ENCODE measurements at regions not wholly inside any gene's neighbourhood (a gene's known extent, or its start where the extent isn't known, plus 50 kb on each side); places are given as distances from the start of the nearest gene placed in this dataset.

DNA sequence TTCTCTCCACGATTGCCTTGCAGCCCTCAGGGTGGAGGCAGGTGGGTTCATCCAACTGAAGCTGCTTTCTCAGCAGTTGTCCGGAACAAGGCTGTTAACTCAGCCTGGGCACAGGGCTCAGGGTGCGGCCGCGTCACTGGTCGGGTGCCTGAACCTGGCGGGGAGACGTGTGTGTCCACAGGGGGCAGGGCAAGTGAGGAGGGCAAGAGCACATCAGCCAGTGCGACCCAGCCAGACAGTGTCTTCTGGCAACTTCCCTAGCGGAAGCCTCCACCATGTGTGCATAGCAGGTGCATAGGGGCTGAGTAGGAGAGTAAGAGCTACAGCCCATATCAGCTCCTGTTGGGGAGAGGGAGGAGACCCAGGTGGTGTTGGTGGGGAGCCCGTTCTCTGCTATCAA, 150.4 kb upstream of the THRB start:
- ChIA-PET POLR2A (no interaction called here), CTCF (no interaction called here)
- Histone ChIP-seq H3K9me3 (ENCODE audit: control insufficient read depth, insufficient read depth, low read depth, low read length) (no peaks in the 10 kb centered on the region), H3K36me3 (ENCODE audit: control insufficient read depth in 2 of 2, insufficient read depth in 1 of 2, low read length in 2 of 2) (no peaks in the 10 kb centered on the region), H3K4me3 (ENCODE audit: low read depth, low read length) (no peak overlapping the region), H3K27ac (ENCODE audit: extremely low read depth, low read depth, low read length) (no peak overlapping the region), H3K4me1 (ENCODE audit: control insufficient read depth, insufficient read depth, low read length) (no peaks in the 10 kb centered on the region)
- TF ChIP-seq, protein P1, sequence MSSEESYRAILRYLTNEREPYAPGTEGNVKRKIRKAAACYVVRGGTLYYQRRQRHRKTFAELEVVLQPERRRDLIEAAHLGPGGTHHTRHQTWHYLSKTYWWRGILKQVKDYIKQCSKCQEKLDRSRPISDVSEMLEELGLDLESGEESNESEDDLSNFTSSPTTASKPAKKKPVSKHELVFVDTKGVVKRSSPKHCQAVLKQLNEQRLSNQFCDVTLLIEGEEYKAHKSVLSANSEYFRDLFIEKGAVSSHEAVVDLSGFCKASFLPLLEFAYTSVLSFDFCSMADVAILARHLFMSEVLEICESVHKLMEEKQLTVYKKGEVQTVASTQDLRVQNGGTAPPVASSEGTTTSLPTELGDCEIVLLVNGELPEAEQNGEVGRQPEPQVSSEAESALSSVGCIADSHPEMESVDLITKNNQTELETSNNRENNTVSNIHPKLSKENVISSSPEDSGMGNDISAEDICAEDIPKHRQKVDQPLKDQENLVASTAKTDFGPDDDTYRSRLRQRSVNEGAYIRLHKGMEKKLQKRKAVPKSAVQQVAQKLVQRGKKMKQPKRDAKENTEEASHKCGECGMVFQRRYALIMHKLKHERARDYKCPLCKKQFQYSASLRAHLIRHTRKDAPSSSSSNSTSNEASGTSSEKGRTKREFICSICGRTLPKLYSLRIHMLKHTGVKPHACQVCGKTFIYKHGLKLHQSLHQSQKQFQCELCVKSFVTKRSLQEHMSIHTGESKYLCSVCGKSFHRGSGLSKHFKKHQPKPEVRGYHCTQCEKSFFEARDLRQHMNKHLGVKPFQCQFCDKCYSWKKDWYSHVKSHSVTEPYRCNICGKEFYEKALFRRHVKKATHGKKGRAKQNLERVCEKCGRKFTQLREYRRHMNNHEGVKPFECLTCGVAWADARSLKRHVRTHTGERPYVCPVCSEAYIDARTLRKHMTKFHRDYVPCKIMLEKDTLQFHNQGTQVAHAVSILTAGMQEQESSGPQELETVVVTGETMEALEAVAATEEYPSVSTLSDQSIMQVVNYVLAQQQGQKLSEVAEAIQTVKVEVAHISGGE (tag by site-specific recombination; conservative IDR thresholded peaks at IDR 0.05; ENCODE audit: low read depth) = no peak
- TF ChIP-seq ZBTB17 (tag by site-specific recombination; IDR thresholded peaks at IDR 0.05) (no peak), ZNF529 (tag by site-specific recombination; IDR thresholded peaks at IDR 0.05; ENCODE audit: insufficient replicate concordance) (no peak), ZNF266 (tag by site-specific recombination; IDR thresholded peaks at IDR 0.05; ENCODE audit: low read depth) (no peak), ZNF791 (tag by site-specific recombination; IDR thresholded peaks at IDR 0.05) (no peak), ZNF548 (tag by site-specific recombination; IDR thresholded peaks at IDR 0.05) (no peak), ZNF639 (tag by site-specific recombination; IDR thresholded peaks at IDR 0.05) (no peak), ZNF426 (tag by site-specific recombination; IDR thresholded peaks at IDR 0.05) (no peak), ZNF514 (tag by site-specific recombination; IDR thresholded peaks at IDR 0.05) (no peak), ZNF221 (tag by site-specific recombination; IDR thresholded peaks at IDR 0.05; ENCODE audit: borderline replicate concordance) (no peak), ZNF610 (tag by site-specific recombination; IDR thresholded peaks at IDR 0.05; ENCODE audit: borderline replicate concordance) (no peak)
- TF ChIP-seq, protein P2, sequence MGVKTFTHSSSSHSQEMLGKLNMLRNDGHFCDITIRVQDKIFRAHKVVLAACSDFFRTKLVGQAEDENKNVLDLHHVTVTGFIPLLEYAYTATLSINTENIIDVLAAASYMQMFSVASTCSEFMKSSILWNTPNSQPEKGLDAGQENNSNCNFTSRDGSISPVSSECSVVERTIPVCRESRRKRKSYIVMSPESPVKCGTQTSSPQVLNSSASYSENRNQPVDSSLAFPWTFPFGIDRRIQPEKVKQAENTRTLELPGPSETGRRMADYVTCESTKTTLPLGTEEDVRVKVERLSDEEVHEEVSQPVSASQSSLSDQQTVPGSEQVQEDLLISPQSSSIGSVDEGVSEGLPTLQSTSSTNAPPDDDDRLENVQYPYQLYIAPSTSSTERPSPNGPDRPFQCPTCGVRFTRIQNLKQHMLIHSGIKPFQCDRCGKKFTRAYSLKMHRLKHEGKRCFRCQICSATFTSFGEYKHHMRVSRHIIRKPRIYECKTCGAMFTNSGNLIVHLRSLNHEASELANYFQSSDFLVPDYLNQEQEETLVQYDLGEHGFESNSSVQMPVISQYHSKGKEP (tag by site-specific recombination; IDR thresholded peaks at IDR 0.05) = no peak
- TF ChIP-seq, protein P3, sequence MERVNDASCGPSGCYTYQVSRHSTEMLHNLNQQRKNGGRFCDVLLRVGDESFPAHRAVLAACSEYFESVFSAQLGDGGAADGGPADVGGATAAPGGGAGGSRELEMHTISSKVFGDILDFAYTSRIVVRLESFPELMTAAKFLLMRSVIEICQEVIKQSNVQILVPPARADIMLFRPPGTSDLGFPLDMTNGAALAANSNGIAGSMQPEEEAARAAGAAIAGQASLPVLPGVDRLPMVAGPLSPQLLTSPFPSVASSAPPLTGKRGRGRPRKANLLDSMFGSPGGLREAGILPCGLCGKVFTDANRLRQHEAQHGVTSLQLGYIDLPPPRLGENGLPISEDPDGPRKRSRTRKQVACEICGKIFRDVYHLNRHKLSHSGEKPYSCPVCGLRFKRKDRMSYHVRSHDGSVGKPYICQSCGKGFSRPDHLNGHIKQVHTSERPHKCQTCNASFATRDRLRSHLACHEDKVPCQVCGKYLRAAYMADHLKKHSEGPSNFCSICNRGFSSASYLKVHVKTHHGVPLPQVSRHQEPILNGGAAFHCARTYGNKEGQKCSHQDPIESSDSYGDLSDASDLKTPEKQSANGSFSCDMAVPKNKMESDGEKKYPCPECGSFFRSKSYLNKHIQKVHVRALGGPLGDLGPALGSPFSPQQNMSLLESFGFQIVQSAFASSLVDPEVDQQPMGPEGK (tag by site-specific recombination; IDR thresholded peaks at IDR 0.05) = no peak

DNA sequence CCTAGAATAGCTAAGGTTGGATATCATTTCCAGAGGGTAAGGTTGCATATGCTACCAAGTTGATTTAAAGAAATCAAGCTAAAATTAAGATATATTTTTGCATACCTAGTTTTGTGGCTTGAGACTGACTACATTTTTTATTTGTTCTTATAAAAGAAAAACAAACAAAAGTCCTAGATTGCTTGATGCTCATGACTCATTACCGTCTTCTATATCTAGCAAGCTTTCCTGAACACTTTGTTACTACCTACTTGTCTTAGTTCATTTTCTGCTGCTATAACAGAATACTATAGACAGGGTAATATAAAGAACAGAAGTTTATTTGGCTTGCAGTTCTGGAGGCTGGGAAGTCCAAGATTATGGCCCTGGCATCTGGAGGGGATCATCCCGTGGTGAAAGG, 152.1 kb upstream of the THRB start:
- CTCF ChIA-PET = no interaction called here
- Histone ChIP-seq H3K9me3 (ENCODE audit: control insufficient read depth, insufficient read depth, low read depth, low read length) (no peaks in the 10 kb centered on the region), H3K36me3 (ENCODE audit: control insufficient read depth in 2 of 2, insufficient read depth in 1 of 2, low read length in 2 of 2) (no peaks in the 10 kb centered on the region), H3K4me3 (ENCODE audit: low read depth, low read length) (no peak overlapping the region), H3K27ac (ENCODE audit: extremely low read depth, low read depth, low read length) (no peak overlapping the region), H3K4me1 (ENCODE audit: control insufficient read depth, insufficient read depth, low read length) (no peaks in the 10 kb centered on the region)
- POLR2A ChIA-PET = no interaction called here
- TF ChIP-seq, protein P4, sequence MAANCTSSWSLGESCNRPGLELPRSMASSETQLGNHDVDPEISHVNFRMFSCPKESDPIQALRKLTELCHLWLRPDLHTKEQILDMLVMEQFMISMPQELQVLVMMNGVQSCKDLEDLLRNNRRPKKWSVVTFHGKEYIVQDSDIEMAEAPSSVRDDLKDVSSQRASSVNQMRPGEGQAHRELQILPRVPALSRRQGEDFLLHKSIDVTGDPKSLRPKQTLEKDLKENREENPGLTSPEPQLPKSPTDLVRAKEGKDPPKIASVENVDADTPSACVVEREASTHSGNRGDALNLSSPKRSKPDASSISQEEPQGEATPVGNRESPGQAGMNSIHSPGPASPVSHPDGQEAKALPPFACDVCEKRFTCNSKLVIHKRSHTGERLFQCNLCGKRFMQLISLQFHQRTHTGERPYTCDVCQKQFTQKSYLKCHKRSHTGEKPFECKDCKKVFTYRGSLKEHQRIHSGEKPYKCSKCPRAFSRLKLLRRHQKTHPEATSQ (tag by site-specific recombination; IDR thresholded peaks at IDR 0.05) = no peak
- no peak for TF ChIP-seq ZNF426 (tag by site-specific recombination; IDR thresholded peaks at IDR 0.05)
- TF ChIP-seq ELK4 (IDR thresholded peaks at IDR 0.05; ENCODE audit: borderline replicate concordance, low read depth, low read length) = no peak
- TF ChIP-seq ZNF274 (IDR thresholded peaks at IDR 0.05; ENCODE audit: low read length) = no peak
- TF ChIP-seq ZNF274 (tag by site-specific recombination; IDR thresholded peaks at IDR 0.05; ENCODE audit: borderline replicate concordance) = no peak
- no peak for TF ChIP-seq ZBTB17 (tag by site-specific recombination; IDR thresholded peaks at IDR 0.05)

Data from HEK293 (cell line).